HG03571 (cell line): ENCODE measurements at regions not wholly inside any gene's neighbourhood (a gene's known extent, or its start where the extent isn't known, plus 50 kb on each side); places are given as distances from the start of the nearest gene placed in this dataset.
"Not testable (repeated sequence)": the region's sequence is repeated elsewhere in the genome, so short reads cannot be mapped to it uniquely, and the experiment has no call there.

Source experiments
- ATAC-seq: cut with Tn5 transposase; IDR thresholded peaks from one replicate; pipeline ENCODE4 v1.9.1; 2021; ENCODE audit not compliant: unreplicated experiment

GRCh38 chr6:19892260-19892659, 55.1 kb downstream of the ID4 start:
- no peak for ATAC-seq

DNA sequence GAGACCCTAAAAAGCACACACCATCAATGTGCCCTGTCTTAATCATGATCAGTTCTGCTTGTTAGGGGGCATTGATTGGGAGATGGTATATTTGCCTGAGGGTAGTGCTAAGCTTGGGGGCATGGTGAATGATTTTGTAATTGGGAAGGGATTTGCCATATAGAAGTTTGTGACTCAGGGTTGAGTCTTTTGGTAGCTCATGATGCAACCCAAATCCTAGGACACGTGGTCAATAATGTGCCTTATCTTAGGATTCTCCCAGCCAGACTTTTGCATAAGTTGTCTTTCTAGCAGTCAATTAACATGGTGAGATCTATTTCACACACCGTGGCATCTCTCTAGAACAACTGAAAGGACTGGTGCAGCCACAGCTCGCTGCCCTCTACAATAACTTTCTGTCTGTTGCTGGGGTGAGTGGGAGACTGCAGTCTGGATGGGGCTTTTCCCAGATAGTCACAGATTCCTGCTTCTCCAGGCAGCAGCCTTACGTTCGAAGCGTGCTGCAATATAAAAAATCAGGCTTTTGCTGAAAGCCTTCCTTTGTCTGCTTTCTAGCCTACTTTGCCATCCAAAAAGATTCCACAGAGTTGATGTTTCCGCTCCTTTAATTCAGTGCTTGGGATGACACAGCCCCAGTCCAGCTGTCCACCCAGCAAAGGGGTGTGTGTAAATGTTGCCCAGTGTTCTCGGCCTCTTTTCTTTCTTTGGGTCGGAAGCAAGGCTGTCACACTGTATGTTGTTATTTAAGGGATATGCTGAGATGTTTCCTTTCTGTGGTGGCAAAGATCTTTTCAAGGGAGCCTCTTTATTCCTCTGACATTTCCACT, 58.9 kb downstream of the ID4 start:
- ATAC-seq, result no peak

DNA sequence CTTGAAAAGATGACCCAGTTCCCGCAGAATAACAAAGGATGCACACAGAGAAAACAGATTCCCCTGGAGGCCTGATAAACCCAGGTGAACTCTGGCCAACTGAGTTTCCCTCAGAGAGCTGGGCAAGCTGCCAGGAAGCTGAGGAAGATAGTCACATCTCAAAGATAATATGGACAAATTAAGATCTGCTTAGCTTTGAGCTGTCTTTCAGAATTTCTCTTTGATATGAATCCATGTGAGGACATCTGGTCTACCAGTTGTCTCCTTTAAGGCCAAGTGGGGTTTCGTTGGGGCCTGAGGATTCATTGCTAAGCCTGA, 59.5 kb downstream of the ID4 start:
- no peak for ATAC-seq

DNA sequence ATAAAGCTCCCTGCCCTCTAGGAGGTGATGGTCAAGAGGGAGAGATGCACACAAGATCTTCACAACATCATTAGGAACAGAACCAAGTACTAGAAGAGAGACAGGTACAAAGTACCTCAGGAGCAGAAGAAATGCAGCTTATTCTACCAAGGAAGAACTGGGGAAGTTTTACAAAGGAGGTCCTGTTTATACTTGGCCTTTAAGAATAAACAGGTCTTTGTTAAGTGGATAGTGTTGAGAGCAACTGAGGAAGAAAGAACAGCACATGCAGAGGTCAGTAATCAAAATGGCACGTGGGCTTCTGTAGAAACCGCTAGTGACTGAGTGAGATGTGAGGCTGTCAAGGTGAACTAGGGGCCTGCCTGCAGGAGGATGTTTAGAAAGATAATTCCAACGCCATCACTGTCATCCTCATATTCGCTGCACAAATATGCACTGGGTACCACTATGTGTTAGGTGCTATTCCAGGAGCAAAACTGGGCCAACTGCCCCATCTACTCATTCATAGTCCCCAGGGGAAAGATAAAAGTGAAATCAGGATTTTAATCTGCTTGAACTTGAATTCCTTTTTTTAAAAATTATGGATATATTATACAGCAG, 61.1 kb downstream of the ID4 start:
- no peak for ATAC-seq

DNA sequence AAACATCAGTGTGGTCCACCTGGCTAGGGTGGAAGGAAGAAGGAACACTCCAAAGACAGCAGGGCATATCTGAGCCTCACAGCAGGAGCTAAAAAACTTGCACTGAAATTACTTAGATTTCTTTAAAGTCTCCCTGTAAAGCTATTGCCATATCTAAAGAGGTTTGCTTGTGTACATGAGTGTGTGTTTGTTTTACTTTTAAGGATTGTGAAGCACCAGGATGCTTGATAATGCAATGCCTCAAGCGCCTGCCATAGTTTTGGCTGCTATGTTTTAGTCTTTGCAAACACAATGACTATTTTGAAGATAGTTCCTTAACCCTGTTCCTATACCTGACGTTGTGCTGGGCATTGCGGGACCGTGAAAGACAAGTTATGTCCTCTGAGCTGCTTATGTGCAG, 65.0 kb downstream of the ID4 start:
- no peak for ATAC-seq

- not testable (repeated sequence) for ATAC-seq
These were observed 67.2 kb downstream of the ID4 start for GRCh38 chr6:19904408-19904807.

DNA sequence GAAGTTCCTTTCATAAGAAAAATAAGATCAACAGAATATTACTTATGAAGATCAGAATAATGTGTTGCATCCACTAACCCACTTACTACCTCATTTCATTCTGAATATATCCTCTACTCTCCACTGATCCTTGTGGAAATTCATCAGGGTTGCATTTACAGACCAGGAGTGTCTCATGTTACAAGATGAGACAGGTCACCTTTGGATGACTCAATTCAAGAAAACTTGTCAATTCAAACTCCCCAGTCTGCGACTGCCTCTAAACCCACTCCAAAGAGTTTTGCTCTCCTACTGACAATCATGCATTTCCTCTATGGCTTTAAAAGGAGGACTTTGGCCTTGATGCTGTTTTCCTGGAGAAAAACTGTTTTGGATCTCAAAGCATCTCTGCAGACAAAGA, 68.4 kb downstream of the ID4 start:
- no peak for ATAC-seq

GRCh38 chr6:19906171-19906570, 69.0 kb downstream of the ID4 start:
- ATAC-seq, result no peak

DNA sequence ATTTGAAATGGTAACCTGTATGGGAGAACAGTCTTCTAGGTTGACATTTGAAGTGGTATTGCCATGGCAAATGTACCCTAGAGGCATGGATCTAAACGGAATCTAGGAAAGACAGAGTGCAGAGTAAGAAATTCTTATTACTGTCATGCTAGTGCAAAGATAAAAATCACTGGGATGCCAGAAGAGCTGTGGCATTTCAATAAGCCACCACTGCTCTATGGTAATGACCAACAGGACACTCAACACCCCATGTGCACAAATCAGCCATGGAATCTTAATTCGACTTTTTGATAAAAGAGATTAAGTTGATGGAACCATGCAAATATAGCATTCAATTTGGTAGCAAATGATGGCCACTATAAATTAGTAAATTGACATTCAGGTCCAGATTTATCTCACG, 74.1 kb downstream of the ID4 start:
- no peak for ATAC-seq

DNA sequence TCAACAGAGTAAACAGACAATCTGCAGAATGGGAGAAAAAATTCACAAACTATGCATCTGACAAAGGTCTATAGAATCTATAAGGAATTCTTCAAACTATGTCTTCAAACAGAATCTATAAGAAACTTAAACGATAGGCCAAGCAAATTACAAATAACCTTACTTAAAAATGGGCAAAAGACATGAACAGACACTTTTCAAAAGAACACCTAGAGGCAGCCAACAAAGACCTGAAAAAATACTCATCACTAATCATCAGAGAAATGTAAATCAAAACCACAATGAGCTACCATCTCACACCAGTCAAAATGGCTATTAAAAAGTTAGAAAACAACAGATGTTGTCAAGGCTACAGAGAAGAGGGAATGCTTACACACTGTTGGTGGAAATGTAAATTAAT, 81.3 kb downstream of the ID4 start:
- ATAC-seq, result no peak

DNA sequence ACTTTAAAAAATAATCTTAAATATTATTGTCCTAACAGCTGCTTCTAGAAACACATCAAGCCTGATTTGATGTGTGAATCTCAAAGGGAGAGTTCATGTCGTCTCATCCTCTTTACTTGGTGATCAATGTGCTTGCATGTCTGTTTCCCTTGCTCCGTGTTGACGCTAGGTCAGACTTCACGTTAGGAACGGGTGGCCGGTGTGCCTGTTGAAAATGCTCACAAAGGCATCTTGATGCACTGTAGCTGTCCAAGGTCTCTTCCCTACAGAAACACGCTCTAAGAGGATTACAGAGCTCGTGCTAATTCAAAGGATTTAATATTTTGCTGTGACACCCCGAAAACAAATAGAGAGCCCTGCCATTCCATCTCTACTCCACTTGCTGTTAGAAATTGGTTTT, 84.6 kb downstream of the ID4 start:
- ATAC-seq, result no peak

DNA sequence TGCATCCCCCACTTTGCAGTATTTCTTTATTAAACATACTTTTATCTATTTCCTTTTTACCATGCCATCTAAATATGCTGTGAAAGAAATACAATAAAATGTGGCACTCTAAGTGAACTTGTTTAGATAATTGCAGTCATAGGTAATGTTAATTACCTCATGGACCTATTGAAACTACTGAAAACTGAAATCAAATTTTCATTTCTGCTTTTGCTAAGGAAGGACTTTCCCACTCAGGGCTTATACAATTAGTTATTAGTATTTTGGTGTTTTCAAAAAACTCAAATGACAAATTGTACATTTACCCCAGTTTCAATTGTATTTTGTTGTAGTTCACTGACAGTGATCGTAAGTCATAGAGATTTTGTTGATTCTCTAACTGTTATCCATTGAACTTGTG, 88.4 kb downstream of the ID4 start:
- ATAC-seq, result no peak

GRCh38 chr6:19928461-19928860, 91.3 kb downstream of the ID4 start:
- ATAC-seq, result no peak

- ATAC-seq, result no peak
These were observed 92.1 kb downstream of the ID4 start for GRCh38 chr6:19929312-19929711.

DNA sequence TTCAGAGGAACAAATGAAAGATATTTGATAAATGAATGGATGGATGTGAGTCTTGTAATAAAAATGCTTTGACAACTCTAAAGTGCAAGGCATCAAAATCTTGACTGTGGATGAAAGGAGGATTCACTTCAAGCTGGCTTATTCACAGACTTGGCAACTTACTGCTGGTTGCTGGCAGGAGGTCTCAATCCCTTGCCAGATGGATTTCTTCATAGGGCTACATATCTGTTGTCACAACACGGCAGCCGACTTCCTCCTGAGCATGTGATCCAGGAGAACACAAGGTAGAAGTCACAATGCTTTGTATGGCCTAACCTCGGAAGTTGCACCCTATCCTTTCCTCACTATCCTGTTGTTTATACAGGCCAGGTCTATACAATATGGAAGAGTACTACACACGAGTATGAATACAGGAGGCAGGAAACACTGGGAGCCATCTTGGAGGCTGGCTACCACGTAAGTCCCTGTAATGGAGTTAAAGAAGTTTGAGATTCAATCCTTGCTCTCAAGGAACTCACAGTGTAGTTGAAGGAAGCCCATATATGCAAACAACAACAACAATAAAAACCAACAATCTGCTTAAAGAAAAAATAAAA, 97.9 kb downstream of the ID4 start:
- no peak for ATAC-seq

DNA sequence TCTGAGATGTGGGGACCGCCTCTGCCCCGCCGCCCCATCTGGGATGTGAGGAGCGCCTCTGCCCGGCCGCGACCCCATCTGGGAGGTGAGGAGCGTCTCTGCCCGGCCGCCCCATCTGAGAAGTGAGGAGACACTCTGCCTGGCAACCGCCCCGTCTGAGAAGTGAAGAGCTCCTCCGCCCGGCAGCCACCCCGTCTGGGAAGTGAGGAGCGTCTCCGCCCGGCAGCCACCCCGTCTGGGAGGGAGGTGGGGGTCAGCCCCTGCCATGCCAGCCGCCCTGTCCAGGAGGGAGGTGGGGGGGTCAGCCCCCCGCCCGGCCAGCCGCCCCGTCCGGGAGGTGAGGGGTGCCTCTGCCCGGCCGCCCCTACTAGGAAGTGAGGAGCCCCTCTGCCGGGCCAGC, 102.2 kb downstream of the ID4 start:
- not testable (repeated sequence) for ATAC-seq

DNA sequence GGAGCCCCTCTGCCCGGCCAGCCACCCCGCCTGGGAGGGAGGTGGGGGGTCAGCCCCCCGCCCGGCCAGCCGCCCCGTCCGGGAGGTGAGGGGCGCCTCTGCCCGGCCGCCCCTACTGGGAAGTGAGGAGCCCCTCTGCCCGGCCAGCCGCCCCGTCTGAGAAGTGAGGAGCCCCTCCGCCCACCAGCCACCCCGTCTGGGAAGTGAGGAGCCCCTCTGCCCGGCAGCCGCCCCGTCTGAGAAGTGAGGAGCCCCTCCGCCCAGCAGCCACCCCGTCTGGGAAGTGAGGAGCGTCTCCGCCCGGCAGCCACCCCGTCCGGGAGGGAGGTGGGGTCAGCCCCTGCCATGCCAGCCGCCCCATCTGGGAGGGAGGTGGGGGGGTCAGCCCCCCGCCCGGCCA, 102.8 kb downstream of the ID4 start:
- ATAC-seq, result not testable (repeated sequence)

- ATAC-seq, result no peak
These were observed 105.9 kb downstream of the ID4 start for GRCh38 chr6:19943042-19943441.

DNA sequence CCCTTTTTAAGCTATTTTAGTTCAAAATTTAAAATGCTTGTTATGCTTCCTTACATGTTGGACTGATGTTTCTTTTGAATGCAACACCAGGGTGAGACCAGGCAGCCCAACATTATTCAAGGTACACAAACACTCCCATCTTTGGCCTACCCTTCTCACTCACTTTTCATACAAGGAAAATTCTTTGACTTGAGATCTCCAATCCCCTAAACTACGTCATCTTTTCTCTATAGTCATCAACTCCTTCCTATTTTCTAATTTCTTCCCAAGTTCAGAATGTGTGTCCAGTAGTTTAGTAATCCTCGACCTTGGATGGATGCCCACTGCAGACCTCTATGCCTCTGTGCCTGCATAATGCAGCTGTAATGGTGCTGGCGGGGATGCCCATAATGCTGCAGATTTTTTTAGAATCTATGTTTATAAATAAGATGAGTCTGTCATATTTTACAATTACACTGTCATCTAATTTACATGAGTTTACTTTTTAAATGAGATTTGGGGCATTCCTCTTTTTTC, 108.7 kb downstream of the ID4 start:
- no peak for ATAC-seq

GRCh38 chr6:19949155-19949554, 112.0 kb downstream of the ID4 start:
- ATAC-seq, result no peak

GRCh38 chr6:19964115-19964514, 126.9 kb downstream of the ID4 start:
- ATAC-seq, result no peak

- no peak for ATAC-seq
These were observed 131.0 kb downstream of the ID4 start for GRCh38 chr6:19968201-19968600.
